Ovary (tissue), 3 donors: ENCODE measurements at regions not wholly inside any gene's neighbourhood (a gene's known extent, or its start where the extent isn't known, plus 50 kb on each side); places are given as distances from the start of the nearest gene placed in this dataset.

ENCODE experiments used
- EP300 ChIP-seq: sonication (generic); formaldehyde crosslinking; IDR thresholded peaks from one replicate; pipeline ENCODE4 v1.6.1; 2017; ENCODE audit warnings: antibody characterized with exemption
- POLR2A ChIP-seq: fragments of 450-650 bp; IDR thresholded peaks from one replicate; pipeline ENCODE4 v1.6.1; 2017; ENCODE audit warnings: antibody characterized with exemption, mild to moderate bottlenecking, moderate library complexity
- TF ChIP-seq, protein P1 (sequence below), 3 donors: fragments of 450-650 bp in 2 of 3; fragments of 200-600 bp in 1 of 3; IDR thresholded peaks; one replicate each; pipeline versions ENCODE4 v1.5.1 to v1.8.0; 2016 to 2022; ENCODE audit warnings: antibody characterized with exemption in 3 of 3, mild to moderate bottlenecking in 1 of 3
- donor health status: DM: no; HTN: no; CAD: no.

DNA sequence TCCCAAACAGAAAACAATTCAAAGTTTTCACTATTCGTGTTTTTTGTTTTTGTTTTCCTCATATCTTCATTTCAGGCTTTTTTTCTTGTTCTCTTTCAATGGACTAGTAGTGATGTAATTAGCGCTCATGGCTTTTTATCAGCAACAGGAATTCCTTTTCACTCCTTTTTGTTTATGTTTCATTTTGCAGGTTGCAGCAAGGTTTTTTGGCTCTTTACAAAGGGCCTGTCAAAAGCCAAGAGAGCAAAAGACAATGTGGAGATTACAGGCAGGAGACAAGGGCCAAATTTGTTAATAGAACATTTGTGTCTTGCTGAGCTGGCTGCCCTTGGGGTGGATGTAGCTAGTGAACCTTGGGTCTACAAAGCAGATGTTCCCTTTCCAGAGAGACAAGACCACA lies 467.4 kb upstream of the CDH20 start:
- TF ChIP-seq, protein P1, sequence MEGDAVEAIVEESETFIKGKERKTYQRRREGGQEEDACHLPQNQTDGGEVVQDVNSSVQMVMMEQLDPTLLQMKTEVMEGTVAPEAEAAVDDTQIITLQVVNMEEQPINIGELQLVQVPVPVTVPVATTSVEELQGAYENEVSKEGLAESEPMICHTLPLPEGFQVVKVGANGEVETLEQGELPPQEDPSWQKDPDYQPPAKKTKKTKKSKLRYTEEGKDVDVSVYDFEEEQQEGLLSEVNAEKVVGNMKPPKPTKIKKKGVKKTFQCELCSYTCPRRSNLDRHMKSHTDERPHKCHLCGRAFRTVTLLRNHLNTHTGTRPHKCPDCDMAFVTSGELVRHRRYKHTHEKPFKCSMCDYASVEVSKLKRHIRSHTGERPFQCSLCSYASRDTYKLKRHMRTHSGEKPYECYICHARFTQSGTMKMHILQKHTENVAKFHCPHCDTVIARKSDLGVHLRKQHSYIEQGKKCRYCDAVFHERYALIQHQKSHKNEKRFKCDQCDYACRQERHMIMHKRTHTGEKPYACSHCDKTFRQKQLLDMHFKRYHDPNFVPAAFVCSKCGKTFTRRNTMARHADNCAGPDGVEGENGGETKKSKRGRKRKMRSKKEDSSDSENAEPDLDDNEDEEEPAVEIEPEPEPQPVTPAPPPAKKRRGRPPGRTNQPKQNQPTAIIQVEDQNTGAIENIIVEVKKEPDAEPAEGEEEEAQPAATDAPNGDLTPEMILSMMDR (IDR thresholded peaks at IDR 0.05): no peak
- no peak for TF ChIP-seq POLR2A
- TF ChIP-seq EP300: no peak
